Stimulated activated CD8-positive, alpha-beta memory T cell treated with anti-CD3 and anti-CD28 coated beads, Interleukin-12 subunit alpha, Interleukin-12 subunit beta, amount 100 ng/mL, for 1 hour (primary cell): ENCODE measurements at regions not wholly inside any gene's neighbourhood (a gene's known extent, or its start where the extent isn't known, plus 50 kb on each side); places are given as distances from the start of the nearest gene placed in this dataset.

Experiments used
- DNase-seq: peaks from one replicate; pipeline ENCODE4 v3.0.0-alpha.2; 2020; ENCODE audit warnings: low read depth

- DNase-seq: no peak
These were observed 402.4 kb upstream of the CYRIA start for GRCh38 chr2:17068021-17068420.

- no peak for DNase-seq
These were observed 399.9 kb upstream of the CYRIA start for GRCh38 chr2:17065536-17065935.

GRCh38 chr2:17061028-17061427, 395.4 kb upstream of the CYRIA start:
- DNase-seq: no peak

GRCh38 chr2:17059458-17059857, 393.8 kb upstream of the CYRIA start:
- no peak for DNase-seq

GRCh38 chr2:17058772-17059402, 393.3 kb upstream of the CYRIA start:
- no peak for DNase-seq

- DNase-seq: no peak
These were observed 391.7 kb upstream of the CYRIA start for GRCh38 chr2:17057109-17058017.

GRCh38 chr2:17056236-17056635, 390.6 kb upstream of the CYRIA start:
- DNase-seq: no peak

GRCh38 chr2:17052001-17052400, 386.4 kb upstream of the CYRIA start:
- DNase-seq: no peak

GRCh38 chr2:17051538-17051937, 385.9 kb upstream of the CYRIA start:
- DNase-seq: no peak

GRCh38 chr2:17043173-17043572, 377.5 kb upstream of the CYRIA start:
- no peak for DNase-seq

- no peak for DNase-seq
These were observed 370.7 kb upstream of the CYRIA start for GRCh38 chr2:17036361-17036760.

GRCh38 chr2:17035010-17035409, 369.4 kb upstream of the CYRIA start:
- no peak for DNase-seq

GRCh38 chr2:17030047-17030446, 364.4 kb upstream of the CYRIA start:
- no peak for DNase-seq

- no peak for DNase-seq
These were observed 346.7 kb upstream of the CYRIA start for GRCh38 chr2:17012297-17012696.

GRCh38 chr2:17010104-17010503, 344.5 kb upstream of the CYRIA start:
- no peak for DNase-seq

GRCh38 chr2:17000184-17000482, 334.5 kb upstream of the CYRIA start:
- no peak for DNase-seq

GRCh38 chr2:16999347-17000183, 333.9 kb upstream of the CYRIA start:
- DNase-seq: no peak

GRCh38 chr2:16978301-16978700, 312.7 kb upstream of the CYRIA start:
- DNase-seq: no peak

GRCh38 chr2:16974688-16975087, 309.1 kb upstream of the CYRIA start:
- no peak for DNase-seq

- DNase-seq: no peak
These were observed 308.1 kb upstream of the CYRIA start for GRCh38 chr2:16973586-16974286.

- no peak for DNase-seq
These were observed 306.6 kb upstream of the CYRIA start for GRCh38 chr2:16972276-16972675.

- DNase-seq: no peak
These were observed 306.1 kb upstream of the CYRIA start for GRCh38 chr2:16971722-16972234.
